ENCODE measurements at regions not wholly inside any gene's neighbourhood (a gene's known extent, or its start where the extent isn't known, plus 50 kb on each side); places are given as distances from the start of the nearest gene placed in this dataset.

DNA sequence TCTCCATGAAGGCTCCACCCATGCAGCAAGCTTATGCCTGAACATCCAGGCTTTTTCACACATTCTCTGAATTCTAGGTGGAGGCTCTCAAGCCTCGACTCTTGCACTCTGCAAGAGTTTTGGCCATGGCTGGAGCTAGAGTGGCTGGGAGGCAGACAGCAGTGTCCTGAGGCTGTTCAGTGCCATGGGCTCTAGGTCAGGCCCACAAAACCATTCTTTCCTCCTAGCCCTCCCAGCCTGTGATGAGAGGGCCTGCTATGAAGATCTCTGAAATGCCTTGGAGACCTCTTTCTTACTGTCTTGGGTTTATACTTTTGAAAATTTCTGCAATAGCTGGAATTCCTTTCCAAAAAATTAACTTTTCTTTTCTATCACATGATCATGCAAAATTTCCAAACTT lies 210.7 kb downstream of the RND3 start:
- no peak for TF ChIP-seq POLR2A (IDR thresholded peaks at IDR 0.05)
- TF ChIP-seq, protein P1, sequence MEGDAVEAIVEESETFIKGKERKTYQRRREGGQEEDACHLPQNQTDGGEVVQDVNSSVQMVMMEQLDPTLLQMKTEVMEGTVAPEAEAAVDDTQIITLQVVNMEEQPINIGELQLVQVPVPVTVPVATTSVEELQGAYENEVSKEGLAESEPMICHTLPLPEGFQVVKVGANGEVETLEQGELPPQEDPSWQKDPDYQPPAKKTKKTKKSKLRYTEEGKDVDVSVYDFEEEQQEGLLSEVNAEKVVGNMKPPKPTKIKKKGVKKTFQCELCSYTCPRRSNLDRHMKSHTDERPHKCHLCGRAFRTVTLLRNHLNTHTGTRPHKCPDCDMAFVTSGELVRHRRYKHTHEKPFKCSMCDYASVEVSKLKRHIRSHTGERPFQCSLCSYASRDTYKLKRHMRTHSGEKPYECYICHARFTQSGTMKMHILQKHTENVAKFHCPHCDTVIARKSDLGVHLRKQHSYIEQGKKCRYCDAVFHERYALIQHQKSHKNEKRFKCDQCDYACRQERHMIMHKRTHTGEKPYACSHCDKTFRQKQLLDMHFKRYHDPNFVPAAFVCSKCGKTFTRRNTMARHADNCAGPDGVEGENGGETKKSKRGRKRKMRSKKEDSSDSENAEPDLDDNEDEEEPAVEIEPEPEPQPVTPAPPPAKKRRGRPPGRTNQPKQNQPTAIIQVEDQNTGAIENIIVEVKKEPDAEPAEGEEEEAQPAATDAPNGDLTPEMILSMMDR (IDR thresholded peaks at IDR 0.05), result no peak
